Right lobe of liver (tissue), 6 donors: ENCODE measurements at regions not wholly inside any gene's neighbourhood (a gene's known extent, or its start where the extent isn't known, plus 50 kb on each side); places are given as distances from the start of the nearest gene placed in this dataset.

Experiments
- ATAC-seq, 4 donors: fragments of 200-7000 bp; cut with Tn5 transposase; one replicate each; pipeline ENCODE4 v1.9.1; 2020; ENCODE audit warnings: mild to moderate bottlenecking in 4 of 4, moderate library complexity in 4 of 4
- DNase-seq, 3 donors: peaks; one replicate each; pipeline ENCODE4 v3.0.0-alpha.2; 2020
- H3K27ac ChIP-seq, 3 donors: fragments of 200-600 bp; one replicate each; pipeline ENCODE4 v1.8.0; 2022
- H3K27me3 ChIP-seq, 2 donors: fragments of 200-600 bp; one replicate each; pipeline ENCODE4 v1.8.0; 2022
- H3K36me3 ChIP-seq, 4 donors: fragments of 200-600 bp; sonication (generic) in 1 of 4; one replicate each; pipeline versions ENCODE4 v1.5.1 to v1.8.0; 2017 to 2022; ENCODE audit warnings: control low read depth in 1 of 4
- H3K4me1 ChIP-seq, 4 donors: fragments of 200-600 bp; sonication (generic) in 1 of 4; one replicate each; pipeline versions ENCODE4 v1.5.1 to v1.8.0; 2017 to 2022; ENCODE audit warnings: control low read depth in 1 of 4
- H3K4me3 ChIP-seq, 3 donors: fragments of 200-600 bp; one replicate each; pipeline ENCODE4 v1.8.0; 2022
- H3K9me3 ChIP-seq, 4 donors: fragments of 200-600 bp; sonication (generic) in 1 of 4; one replicate each; pipeline versions ENCODE4 v1.5.1 to v1.8.0; 2017 to 2022; ENCODE audit warnings: control low read depth in 1 of 4
- POLR2A ChIP-seq: fragments of 450-650 bp; IDR thresholded peaks from one replicate; pipeline ENCODE4 v1.6.1; 2017; ENCODE audit warnings: antibody characterized with exemption, mild to moderate bottlenecking
- WGBS: methylation state at CpG from one replicate; pipeline ENCODE4 v1.1.6; 2018; ENCODE audit warnings: low coverage, low lambda C conversion rate; ENCODE audit not compliant: insufficient coverage; ENCODE audit errors: missing lambda C conversion rate; 5-methylcytosine and 5-hydroxymethylcytosine counted together
- intact Hi-C, 2 donors: fragments of 100-400 bp; cut with DNase I; formaldehyde crosslinking; loops; one replicate each; pipeline versions ENCODE4 v1.11.2 to v1.14.1; 2022
- TF ChIP-seq, protein P1 (sequence below), 4 donors: fragments of 200-600 bp in 3 of 4; fragments of 450-650 bp in 1 of 4; IDR thresholded peaks; one replicate each; pipeline versions ENCODE4 v1.5.1 to v1.8.0; 2016 to 2022; ENCODE audit warnings: antibody characterized with exemption in 4 of 4, mild to moderate bottlenecking in 2 of 4
- donor health status: DM: no; HTN: yes; CAD: no.
- donor health status: DM: no; HTN: no; CAD: no.
- donor health status: DM: no; HTN: no; CAD: no.
- donor health status: DM: no; HTN: yes; CAD: no.
- donor health status: DM: no; HTN: yes; CAD: no.

DNA sequence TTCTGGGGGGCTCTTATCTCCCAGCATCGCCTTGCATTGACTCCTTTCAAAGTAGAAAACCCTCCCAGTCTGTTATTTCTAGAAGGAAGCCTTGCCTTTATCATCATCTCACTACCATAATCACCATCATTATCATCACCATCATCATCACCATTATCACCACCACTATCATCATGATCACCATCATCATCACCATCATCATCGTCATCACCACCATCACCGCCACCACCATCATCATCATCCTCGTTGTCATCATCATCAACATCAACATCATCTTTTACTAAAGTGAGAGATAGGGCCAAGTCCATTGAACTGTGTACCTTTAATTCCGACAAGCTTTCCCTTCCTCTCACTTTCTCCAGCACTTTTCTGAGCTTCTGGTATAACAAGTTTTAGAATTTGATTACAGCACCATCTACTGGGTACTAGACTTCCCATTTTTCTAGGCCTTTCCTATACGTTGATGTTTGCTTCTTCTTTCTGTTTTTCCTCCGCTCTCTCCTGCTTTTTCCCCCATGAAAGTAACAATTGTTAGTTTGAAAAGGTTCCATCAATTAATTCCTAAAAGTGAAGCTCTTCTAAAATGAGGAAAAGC is 226.4 kb downstream of the BUB3 start:
- intact Hi-C loops, result loop anchor here (10.0 kb wide), 2 partner anchors 236 to 246 kb away; partner anchors contain the start of genes HMX2 (in 1 of the 2) and HMX3 (in 1 of the 2)
- WGBS, result 51% methylated on average over 7 of the region's 7 CpGs

DNA sequence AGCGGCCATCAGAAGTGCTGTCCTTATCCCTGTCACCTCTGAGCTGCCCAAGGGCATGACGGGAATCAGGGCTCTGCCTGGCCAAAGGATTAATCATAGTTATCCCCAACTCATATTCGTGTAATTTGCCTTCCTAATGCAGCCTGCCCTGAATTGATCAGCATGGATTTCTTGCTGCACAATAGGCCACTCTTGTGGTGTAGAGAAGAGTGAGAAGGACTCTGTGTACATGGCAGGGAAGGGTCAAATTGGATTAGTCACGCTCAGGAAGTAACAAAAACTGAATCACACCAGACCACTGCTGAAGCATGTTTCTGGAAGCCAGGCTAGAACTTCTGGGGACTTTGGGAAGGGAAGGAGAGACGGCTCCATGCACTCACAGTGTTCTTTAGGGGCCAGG is 227.0 kb downstream of the BUB3 start:
- H3K27ac ChIP-seq, result no peak overlapping the region
- H3K4me3 ChIP-seq, result no peak overlapping the region
- peaks cover 0 to 15% (median 0%) of the 10 kb centered on the region in 4 donors for H3K4me1 ChIP-seq
- no peaks in the 10 kb centered on the region for H3K9me3 ChIP-seq
- no peak for TF ChIP-seq POLR2A
- TF ChIP-seq, protein P1, sequence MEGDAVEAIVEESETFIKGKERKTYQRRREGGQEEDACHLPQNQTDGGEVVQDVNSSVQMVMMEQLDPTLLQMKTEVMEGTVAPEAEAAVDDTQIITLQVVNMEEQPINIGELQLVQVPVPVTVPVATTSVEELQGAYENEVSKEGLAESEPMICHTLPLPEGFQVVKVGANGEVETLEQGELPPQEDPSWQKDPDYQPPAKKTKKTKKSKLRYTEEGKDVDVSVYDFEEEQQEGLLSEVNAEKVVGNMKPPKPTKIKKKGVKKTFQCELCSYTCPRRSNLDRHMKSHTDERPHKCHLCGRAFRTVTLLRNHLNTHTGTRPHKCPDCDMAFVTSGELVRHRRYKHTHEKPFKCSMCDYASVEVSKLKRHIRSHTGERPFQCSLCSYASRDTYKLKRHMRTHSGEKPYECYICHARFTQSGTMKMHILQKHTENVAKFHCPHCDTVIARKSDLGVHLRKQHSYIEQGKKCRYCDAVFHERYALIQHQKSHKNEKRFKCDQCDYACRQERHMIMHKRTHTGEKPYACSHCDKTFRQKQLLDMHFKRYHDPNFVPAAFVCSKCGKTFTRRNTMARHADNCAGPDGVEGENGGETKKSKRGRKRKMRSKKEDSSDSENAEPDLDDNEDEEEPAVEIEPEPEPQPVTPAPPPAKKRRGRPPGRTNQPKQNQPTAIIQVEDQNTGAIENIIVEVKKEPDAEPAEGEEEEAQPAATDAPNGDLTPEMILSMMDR (IDR thresholded peaks at IDR 0.05), result no peak
- WGBS, result 58% methylated on average over 5 of the region's 5 CpGs
- intact Hi-C loops, result loop anchor here (10.0 kb wide), 2 partner anchors 236 to 246 kb away; partner anchors contain the start of genes HMX2 (in 1 of the 2) and HMX3 (in 1 of the 2)
- H3K36me3 ChIP-seq, result no peaks in the 10 kb centered on the region
- ATAC-seq (no peak), DNase-seq (no peak)
- H3K27me3 ChIP-seq, result no peaks in the 10 kb centered on the region

More for the DNA sequence above, 226.4 kb downstream of the BUB3 start:
- H3K4me1 ChIP-seq, result peaks cover 0 to 15% (median 0%) of the 10 kb centered on the region in 4 donors
- H3K27ac ChIP-seq, result no peak overlapping the region
- TF ChIP-seq, protein P1 (IDR thresholded peaks at IDR 0.05), result peak; percentile 35 to 51 (median 42)
- TF ChIP-seq POLR2A, result no peak
- ATAC-seq, result peak; percentile 29 to 52 (median 44)
- no peaks in the 10 kb centered on the region for H3K27me3 ChIP-seq
- no peak for DNase-seq
- no peak overlapping the region for H3K4me3 ChIP-seq
- H3K36me3 ChIP-seq, result no peaks in the 10 kb centered on the region
- no peaks in the 10 kb centered on the region for H3K9me3 ChIP-seq

DNA sequence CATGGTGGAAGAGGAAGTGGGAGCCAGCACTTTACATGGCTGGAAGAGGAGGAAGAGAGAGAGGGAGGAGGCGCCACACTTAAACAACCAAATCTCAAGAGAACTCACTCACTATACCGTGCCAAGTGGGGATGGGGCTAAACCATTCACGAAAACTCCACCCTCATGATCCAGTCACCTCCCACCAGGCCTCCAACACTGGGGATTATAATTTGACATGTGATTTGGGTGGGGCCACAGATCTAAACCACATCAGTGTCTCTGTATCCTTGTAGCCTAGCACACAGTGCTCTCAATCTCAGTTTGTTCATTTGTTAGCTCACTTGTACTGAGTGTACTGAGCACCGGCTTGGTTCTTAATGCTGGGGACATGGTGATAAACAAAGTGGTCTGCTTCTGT is 228.3 kb downstream of the BUB3 start:
- intact Hi-C loops, result loop anchor here (10.0 kb wide), 2 partner anchors 238 to 248 kb away; partner anchors contain the start of genes HMX2 (in 1 of the 2) and HMX3 (in 1 of the 2)
- no peak for DNase-seq
- H3K36me3 ChIP-seq, result no peaks in the 10 kb centered on the region
- H3K27me3 ChIP-seq, result no peaks in the 10 kb centered on the region
- no peak for ATAC-seq
- peaks cover 0 to 10% (median 0%) of the 10 kb centered on the region in 4 donors for H3K4me1 ChIP-seq
- 59% methylated on average over 2 of the region's 4 CpGs for WGBS
- H3K4me3 ChIP-seq, result no peak overlapping the region
- H3K9me3 ChIP-seq, result no peaks in the 10 kb centered on the region
- TF ChIP-seq, protein P1 (IDR thresholded peaks at IDR 0.05), result no peak
- TF ChIP-seq POLR2A, result no peak
- no peak overlapping the region for H3K27ac ChIP-seq

DNA sequence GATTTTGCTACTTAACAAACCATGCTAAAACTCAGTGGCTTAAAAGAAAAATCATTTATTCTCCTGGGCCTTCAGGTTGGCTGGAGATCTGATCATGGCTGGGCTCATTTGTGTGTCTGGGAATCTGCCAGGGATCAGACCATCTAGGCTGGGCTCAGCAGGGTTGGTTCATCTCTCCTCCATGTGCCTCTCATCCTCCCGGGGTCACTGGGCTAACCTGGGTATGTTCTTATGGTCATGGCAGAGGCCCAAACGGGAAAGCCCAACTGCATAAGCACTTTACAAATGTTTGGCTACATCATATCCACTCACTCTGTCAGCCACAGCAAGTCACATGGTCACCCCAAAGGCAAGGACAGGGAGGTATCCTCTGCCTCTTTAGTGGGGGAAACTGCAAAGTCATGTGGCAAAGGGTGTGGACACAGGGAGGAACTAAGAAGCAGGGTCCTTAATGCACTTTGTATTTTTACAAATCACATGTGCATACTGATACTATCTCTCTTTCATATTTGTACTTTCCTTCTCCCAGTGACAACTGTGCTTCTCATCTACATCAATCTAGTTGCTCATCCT is 231.4 kb downstream of the BUB3 start:
- DNase-seq (no peak), ATAC-seq (no peak)
- no peaks in the 10 kb centered on the region for H3K36me3 ChIP-seq
- no CpG with 5 or more reads among the region's 2 CpGs for WGBS
- H3K27ac ChIP-seq, result no peak overlapping the region
- TF ChIP-seq, protein P1 (IDR thresholded peaks at IDR 0.05), result no peak
- no peak overlapping the region for H3K4me3 ChIP-seq
- no peaks in the 10 kb centered on the region for H3K27me3 ChIP-seq
- H3K9me3 ChIP-seq, result no peaks in the 10 kb centered on the region
- no peaks in the 10 kb centered on the region for H3K4me1 ChIP-seq
- intact Hi-C loops, result loop anchor here (10.0 kb wide), 2 partner anchors 241 to 251 kb away; partner anchors contain the start of genes HMX2 (in 1 of the 2) and HMX3 (in 1 of the 2)
